K562 (cell line): ENCODE measurements at regions not wholly inside any gene's neighbourhood (a gene's known extent, or its start where the extent isn't known, plus 50 kb on each side); places are given as distances from the start of the nearest gene placed in this dataset.

Source experiments
- ATAC-seq: fragments of 200-7000 bp; cut with Tn5 transposase; 3 replicates; pipeline ENCODE4 v1.9.1; 2020; ENCODE audit warnings: moderate library complexity
- BruUV-seq: library from RNA; stranded (reverse); fragments of 400-500 nt; replicated peaks from 2 replicates; lab custom pipeline; 2021; lab: Mats Ljungman, UMichigan
- CTCF ChIA-PET: fragments of 300-600 bp; formaldehyde crosslinking; extraction: SDS; loops from one replicate; lab custom pipeline; 2021; ENCODE audit warnings: low intra/inter-chr PET ratio; lab: Yijun Ruan, JAX
- POLR2A ChIA-PET: fragments of 300-600, 350-650 bp; sonication (Branson Sonifier 250); formaldehyde crosslinking; extraction: SDS; loops from one replicate; lab custom pipeline; 2021; ENCODE audit warnings: antibody characterized with exemption, inconsistent platforms; lab: Yijun Ruan, JAX
- DNase-seq, 4 experiments: peaks; one replicate each; pipeline versions ENCODE4 v3.0.0 to v3.0.0-alpha.2; 2011 to 2018; ENCODE audit warnings: low spot score in 3 of 4, mixed read lengths in 3 of 4; ENCODE audit errors: extremely low read depth in 1 of 4
- FAIRE-seq: peaks from 2 replicates; lab custom pipeline; 2011; peaks lifted over from hg19 to GRCh38; lab: Jason Lieb, UNC
- H2AFZ ChIP-seq: 2 replicates; pipeline ENCODE4 v1.6.0; 2011; ENCODE audit warnings: low read depth, low read length, control low read depth, inconsistent platforms
- H3K27ac ChIP-seq: fragments of 200-600 bp; 3 replicates; pipeline ENCODE4 v1.8.0; 2011; ENCODE audit warnings: low read depth, mild to moderate bottlenecking, control low read depth, inconsistent platforms, low read length, moderate library complexity, mixed read lengths; ENCODE audit errors: extremely low read depth
- H3K27me3 ChIP-seq, 2 experiments: fragments of 300-600 bp in 1 of 2; 2 replicates in 1 of 2; 3 replicates in 1 of 2; pipeline versions ENCODE4 v1.6.0 to v1.8.0; 2011; ENCODE audit warnings: inconsistent platforms in 2 of 2, low read length in 2 of 2, mild to moderate bottlenecking in 1 of 2, mixed read lengths in 1 of 2, moderate library complexity in 1 of 2; ENCODE audit not compliant: control insufficient read depth in 2 of 2, insufficient read depth in 2 of 2
- H3K36me3 ChIP-seq: fragments of 300-600 bp; 3 replicates; pipeline ENCODE4 v1.8.0; 2011; ENCODE audit warnings: mild to moderate bottlenecking, low read length, inconsistent platforms; ENCODE audit not compliant: control insufficient read depth, insufficient read depth
- H3K4me1 ChIP-seq, 2 experiments: fragments of 200-600 bp in 1 of 2; replicated peaks in 1 of 2; 2 replicates in 1 of 2; 3 replicates in 1 of 2; pipeline versions ENCODE4 v1.5.1 to v1.8.0; 2011; ENCODE audit warnings: inconsistent platforms in 2 of 2, low read length in 2 of 2, mild to moderate bottlenecking in 1 of 2, mixed read lengths in 1 of 2, moderate library complexity in 1 of 2; ENCODE audit not compliant: control insufficient read depth in 2 of 2, insufficient read depth in 2 of 2
- H3K4me2 ChIP-seq: 2 replicates; pipeline ENCODE4 v1.6.1; 2011; ENCODE audit warnings: low read length, control low read depth, inconsistent platforms, mixed read lengths; ENCODE audit not compliant: insufficient read depth
- H3K4me3 ChIP-seq: fragments of 200-600 bp; sonication (generic), shearing (Covaris generic); 2 replicates; pipeline ENCODE4 v1.5.1; 2016; ENCODE audit warnings: control low read depth, inconsistent platforms
- H3K79me2 ChIP-seq: fragments of 200-600 bp; 3 replicates; pipeline ENCODE4 v1.8.0; 2011; ENCODE audit warnings: low read length, inconsistent platforms; ENCODE audit not compliant: control insufficient read depth, insufficient read depth
- H3K9ac ChIP-seq, 2 experiments: 2 replicates each; pipeline versions ENCODE4 v1.6.0 to v1.6.1; 2011; ENCODE audit warnings: low read depth in 2 of 2, low read length in 2 of 2, control low read depth in 1 of 2, inconsistent platforms in 1 of 2, mild to moderate bottlenecking in 1 of 2, mixed read lengths in 1 of 2; ENCODE audit not compliant: insufficient read depth in 1 of 2
- H3K9me1 ChIP-seq: one replicate; pipeline ENCODE4 v1.6.0; 2011; ENCODE audit warnings: inconsistent platforms, mild to moderate bottlenecking, low read length, moderate library complexity; ENCODE audit not compliant: control insufficient read depth, insufficient read depth
- H3K9me3 ChIP-seq: replicated peaks from 2 replicates; pipeline ENCODE4 v1.5.1; 2011; ENCODE audit warnings: low read depth, low read length, inconsistent platforms; ENCODE audit not compliant: control insufficient read depth, insufficient read depth
- H4K20me1 ChIP-seq: replicated peaks from 2 replicates; pipeline ENCODE4 v1.6.1; 2011; ENCODE audit warnings: low read length, inconsistent platforms, mixed read lengths; ENCODE audit not compliant: control insufficient read depth, insufficient read depth
- CBFA2T3 ChIP-seq: fragments of 450-650 bp; IDR thresholded peaks from 2 replicates; pipeline ENCODE4 v1.6.1; 2017
- CREBBP ChIP-seq: IDR thresholded peaks from one replicate; pipeline ENCODE4 v1.6.1; 2012; ENCODE audit warnings: low read depth, mild to moderate bottlenecking, control low read depth, inconsistent platforms, low read length
- E2F4 ChIP-seq: sonication (generic); formaldehyde crosslinking; IDR thresholded peaks from 2 replicates; pipeline ENCODE4 v1.8.0; 2022; ENCODE audit warnings: mild to moderate bottlenecking, low read depth, missing genetic modification reagents
- E2F6 ChIP-seq, 2 experiments: IDR thresholded peaks; 2 replicates each; pipeline ENCODE4 v1.6.1; 2011; ENCODE audit warnings: borderline replicate concordance in 1 of 2, control low read depth in 1 of 2, low read depth in 1 of 2, low read length in 1 of 2, mild to moderate bottlenecking in 1 of 2, mixed read lengths in 1 of 2, moderate library complexity in 1 of 2; ENCODE audit not compliant: insufficient read depth in 1 of 2, insufficient read length in 1 of 2, poor library complexity in 1 of 2, severe bottlenecking in 1 of 2; ENCODE audit errors: extremely low read depth in 1 of 2
- EP300 ChIP-seq: IDR thresholded peaks from 2 replicates; pipeline ENCODE4 v1.6.1; 2012; ENCODE audit warnings: low read length, improper control_type of control experiment
- MEIS2 ChIP-seq: fragments of 450-650 bp; IDR thresholded peaks from 2 replicates; pipeline ENCODE4 v1.6.1; 2014; ENCODE audit warnings: mild to moderate bottlenecking; ENCODE audit not compliant: partially characterized antibody
- MGA ChIP-seq: fragments of 450-650 bp; IDR thresholded peaks from 2 replicates; pipeline ENCODE4 v1.6.1; 2016; ENCODE audit warnings: mild to moderate bottlenecking, moderate library complexity
- NCOA4 ChIP-seq: fragments of 450-650 bp; IDR thresholded peaks from 2 replicates; pipeline ENCODE4 v1.6.1; 2018; ENCODE audit warnings: mild to moderate bottlenecking; ENCODE audit not compliant: partially characterized antibody
- SRSF9 ChIP-seq: fragments of 200-400 bp; formaldehyde crosslinking; IDR thresholded peaks from 2 replicates; pipeline ENCODE4 v1.6.1; 2017; ENCODE audit warnings: low read depth, low read length, borderline replicate concordance
- TGIF2 ChIP-seq: sonication (generic); formaldehyde crosslinking; IDR thresholded peaks from 2 replicates; pipeline ENCODE4 v1.8.1; 2022; ENCODE audit warnings: mild to moderate bottlenecking, missing genetic modification reagents, moderate library complexity
- WGBS: fragments of 100-300 bp; shearing (Covaris generic); methylation state at CpG from one replicate; pipeline ENCODE4 v1.1.6; 2016; ENCODE audit warnings: low coverage, mixed read lengths; ENCODE audit not compliant: insufficient coverage; ENCODE audit errors: missing lambda C conversion rate; 5-methylcytosine and 5-hydroxymethylcytosine counted together
- in situ Hi-C: fragments of 300-500 bp; cut with MboI; formaldehyde crosslinking; loops from 4 replicates; pipeline ENCODE4 v1.15.0; 2018; ENCODE audit warnings: inconsistent platforms, mixed read lengths
- intact Hi-C: fragments of 100-400 bp; cut with micrococcal nuclease; formaldehyde crosslinking; loops from 2 replicates; pipeline ENCODE4 v1.14.2; 2022

- POLR2A ChIA-PET: no interaction called here
- no peaks in the 10 kb centered on the region for H3K27me3 ChIP-seq
- H2AFZ ChIP-seq: no peak overlapping the region
- H3K9me1 ChIP-seq: no peaks in the 10 kb centered on the region
- no peaks in the 10 kb centered on the region; the same call in 1 of the 2 replicates for H3K9me3 ChIP-seq
- no peak overlapping the region for H3K4me3 ChIP-seq
- FAIRE-seq (no peak), DNase-seq (no peak), ATAC-seq (no peak)
- H3K9ac ChIP-seq: no peak overlapping the region
- H4K20me1 ChIP-seq: no peaks in the 10 kb centered on the region
- BruUV-seq: no TSS peak
- no peaks in the 10 kb centered on the region for H3K4me1 ChIP-seq
- CTCF ChIA-PET: no interaction called here
- H3K79me2 ChIP-seq: no peaks in the 10 kb centered on the region
- in situ Hi-C loops (no loop called here), intact Hi-C loops (no loop called here)
- WGBS: 0% methylated on average over 5 of the region's 5 CpGs
- no peak overlapping the region for H3K4me2 ChIP-seq
- no peaks in the 10 kb centered on the region for H3K36me3 ChIP-seq
- no peak overlapping the region for H3K27ac ChIP-seq
- no peak for TF ChIP-seq SRSF9
- no peak for TF ChIP-seq MGA
- TF ChIP-seq MEIS2: no peak
- no peak for TF ChIP-seq CREBBP
- no peak for TF ChIP-seq CBFA2T3
- TF ChIP-seq NCOA4: no peak
- no peak for TF ChIP-seq E2F6 (IDR thresholded peaks at IDR 0.05; ENCODE audit: borderline replicate concordance in 1 of 2, extremely low read depth in 1 of 2, insufficient read depth in 1 of 2, insufficient read length in 1 of 2, low read depth in 1 of 2, low read length in 1 of 2, poor library complexity in 1 of 2, severe bottlenecking in 1 of 2)
- TF ChIP-seq TGIF2 (CRISPR knock-in tag): no peak
- TF ChIP-seq EP300: no peak
- no peak for TF ChIP-seq E2F4 (CRISPR knock-in tag)
Measured at GRCh38 chr6:92770540-92770939, 648.8 kb downstream of the EPHA7 start.
